Thymus (tissue), 11 donors: ENCODE measurements at regions not wholly inside any gene's neighbourhood (a gene's known extent, or its start where the extent isn't known, plus 50 kb on each side); places are given as distances from the start of the nearest gene placed in this dataset.

Source experiments
- DNase-seq, 9 donors: peaks; one replicate each; pipeline ENCODE4 v3.0.0-alpha.2; 2013; ENCODE audit warnings: low spot score in 9 of 9, low read depth in 6 of 9, missing footprints in 1 of 9
- H3K27ac ChIP-seq, 2 donors: one replicate each; pipeline ENCODE4 v1.5.1; 2013; ENCODE audit warnings: control low read depth in 1 of 2, low read depth in 1 of 2, low read length in 1 of 2, mild to moderate bottlenecking in 1 of 2, moderate library complexity in 1 of 2
- H3K27me3 ChIP-seq, 2 donors: one replicate each; pipeline ENCODE4 v1.5.1; 2013; ENCODE audit warnings: low read length in 1 of 2; ENCODE audit not compliant: control insufficient read depth in 2 of 2, insufficient read depth in 1 of 2
- H3K36me3 ChIP-seq, 2 donors: one replicate each; pipeline ENCODE4 v1.5.1; 2013; ENCODE audit warnings: low read length in 1 of 2, mild to moderate bottlenecking in 1 of 2, moderate library complexity in 1 of 2; ENCODE audit not compliant: control insufficient read depth in 2 of 2, insufficient read depth in 2 of 2
- H3K4me1 ChIP-seq, 2 donors: one replicate each; pipeline ENCODE4 v1.5.1; 2013; ENCODE audit warnings: low read length in 2 of 2; ENCODE audit not compliant: control insufficient read depth in 2 of 2, insufficient read depth in 2 of 2
- H3K4me3 ChIP-seq, 2 donors: one replicate each; pipeline ENCODE4 v1.5.1; 2013; ENCODE audit warnings: low read length in 2 of 2, control low read depth in 1 of 2, mild to moderate bottlenecking in 1 of 2
- H3K9me3 ChIP-seq, 2 donors: one replicate each; pipeline ENCODE4 v1.5.1; 2013; ENCODE audit warnings: low read length in 1 of 2, mild to moderate bottlenecking in 1 of 2; ENCODE audit not compliant: control insufficient read depth in 2 of 2, insufficient read depth in 1 of 2
- WGBS: extraction: QIAGEN DNeasy Blood & Tissue Kit; methylation state at CpG from one replicate; pipeline ENCODE4 v1.1.7; 2013; 5-methylcytosine and 5-hydroxymethylcytosine counted together
- donor health status: healthy.

GRCh38 chr11:115104851-115105453, 399.3 kb downstream of the CADM1 start:
- 87% methylated on average over 9 of the region's 9 CpGs for WGBS
- no peaks in the 10 kb centered on the region for H3K4me1 ChIP-seq
- no peaks in the 10 kb centered on the region for H3K36me3 ChIP-seq
- no peak overlapping the region for H3K4me3 ChIP-seq
- DNase-seq = no peak
- H3K9me3 ChIP-seq = no peaks in the 10 kb centered on the region
- H3K27ac ChIP-seq = no peak overlapping the region
- H3K27me3 ChIP-seq = no peaks in the 10 kb centered on the region

DNA sequence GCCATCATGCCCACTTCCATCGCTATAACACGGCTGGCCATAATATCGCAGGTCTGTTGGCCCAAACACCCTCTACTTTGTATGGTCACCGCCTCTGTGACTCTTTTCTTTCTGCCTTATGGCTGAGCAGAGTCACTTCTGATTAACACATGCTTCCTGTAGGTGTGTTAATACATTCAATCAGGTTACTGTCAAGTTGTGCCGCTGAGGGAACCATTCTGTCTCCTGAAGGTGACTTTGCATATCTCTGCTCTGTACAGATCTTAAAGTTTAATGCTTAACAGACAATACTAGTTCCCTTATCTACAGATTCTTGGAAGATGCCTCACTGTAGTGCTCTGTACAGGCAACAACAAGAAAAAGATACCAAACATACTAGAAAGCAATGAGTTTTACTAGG, 393.1 kb downstream of the CADM1 start:
- Histone ChIP-seq H3K27me3 (no peaks in the 10 kb centered on the region), H3K27ac (no peak overlapping the region), H3K4me3 (no peak overlapping the region), H3K9me3 (no peaks in the 10 kb centered on the region), H3K36me3 (no peaks in the 10 kb centered on the region), H3K4me1 (no peaks in the 10 kb centered on the region)
- no peak for DNase-seq
- 94% methylated on average over 5 of the region's 5 CpGs for WGBS

- Histone ChIP-seq H3K27me3 (no peaks in the 10 kb centered on the region), H3K9me3 (no peaks in the 10 kb centered on the region), H3K27ac (no peak overlapping the region), H3K36me3 (no peaks in the 10 kb centered on the region), H3K4me3 (no peak overlapping the region), H3K4me1 (no peaks in the 10 kb centered on the region)
- no peak for DNase-seq
- WGBS = 63% methylated on average over 6 of the region's 6 CpGs
Measured at GRCh38 chr11:115112754-115113153, 391.5 kb downstream of the CADM1 start.

DNA sequence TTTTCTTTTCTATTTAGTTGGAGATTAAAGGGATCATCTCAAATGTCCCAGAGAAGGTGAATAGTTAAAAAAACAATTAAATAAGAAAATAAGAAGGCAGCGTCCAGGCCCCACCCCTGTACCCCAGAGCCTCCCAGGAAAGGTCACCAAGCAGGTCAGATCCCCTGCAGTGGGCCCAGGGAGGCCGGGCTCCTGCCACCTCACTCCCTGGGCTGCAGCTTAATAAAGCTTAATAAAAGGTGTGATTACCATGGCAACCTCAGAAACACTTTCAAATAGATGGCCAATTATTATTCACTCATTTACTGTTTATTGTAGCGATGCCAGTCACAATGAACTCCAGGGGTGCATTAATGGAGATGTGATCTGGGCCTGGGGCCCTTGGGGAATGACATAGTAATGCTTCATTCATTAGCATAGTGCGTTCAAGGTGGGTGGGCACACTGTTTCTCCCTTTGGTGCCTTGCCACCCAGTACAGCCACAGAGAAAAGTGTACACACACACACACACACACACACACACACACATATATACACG, 386.2 kb downstream of the CADM1 start:
- no peak overlapping the region for H3K4me3 ChIP-seq
- no peaks in the 10 kb centered on the region for H3K36me3 ChIP-seq
- no peaks in the 10 kb centered on the region for H3K27me3 ChIP-seq
- WGBS = 47% methylated on average over 5 of the region's 5 CpGs
- no peak for DNase-seq
- no peaks in the 10 kb centered on the region for H3K4me1 ChIP-seq
- H3K27ac ChIP-seq = no peak overlapping the region
- H3K9me3 ChIP-seq = no peaks in the 10 kb centered on the region

DNA sequence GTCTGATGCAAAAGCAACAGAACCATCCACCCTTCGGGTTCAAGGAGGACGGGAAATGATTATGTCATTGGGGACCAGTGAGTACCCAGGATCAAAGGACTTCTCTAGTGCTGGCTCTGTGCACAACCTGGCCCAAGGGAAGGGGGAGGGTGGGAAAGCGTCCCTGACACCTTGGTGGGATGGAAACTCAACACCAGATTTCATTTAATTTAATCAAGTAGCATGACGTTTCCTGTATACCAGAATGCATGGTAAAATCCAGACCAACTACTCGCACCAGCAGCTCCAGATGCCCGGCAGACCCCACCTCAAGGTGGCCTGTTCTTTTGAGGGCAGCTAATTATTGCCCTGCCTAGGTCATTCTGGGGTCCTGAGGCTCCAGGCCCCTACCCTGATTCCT, 385.1 kb downstream of the CADM1 start:
- no peaks in the 10 kb centered on the region for H3K4me1 ChIP-seq
- H3K36me3 ChIP-seq = no peaks in the 10 kb centered on the region
- H3K27me3 ChIP-seq = no peaks in the 10 kb centered on the region
- H3K4me3 ChIP-seq = no peak overlapping the region
- no peaks in the 10 kb centered on the region for H3K9me3 ChIP-seq
- H3K27ac ChIP-seq = no peak overlapping the region
- no peak for DNase-seq
- WGBS = 76% methylated on average over 6 of the region's 6 CpGs
